G401 (cell line): ENCODE measurements at regions not wholly inside any gene's neighbourhood (a gene's known extent, or its start where the extent isn't known, plus 50 kb on each side); places are given as distances from the start of the nearest gene placed in this dataset.

Source experiments
- DNase-seq: peaks from one replicate; pipeline ENCODE4 v3.0.0-alpha.2; 2015; ENCODE audit warnings: low spot score
- in situ Hi-C: cut with HindIII; loops from 2 replicates; pipeline ENCODE4 v1.10.0; 2016; ENCODE audit warnings: low sequenced_read_pairs, mixed read lengths

DNA sequence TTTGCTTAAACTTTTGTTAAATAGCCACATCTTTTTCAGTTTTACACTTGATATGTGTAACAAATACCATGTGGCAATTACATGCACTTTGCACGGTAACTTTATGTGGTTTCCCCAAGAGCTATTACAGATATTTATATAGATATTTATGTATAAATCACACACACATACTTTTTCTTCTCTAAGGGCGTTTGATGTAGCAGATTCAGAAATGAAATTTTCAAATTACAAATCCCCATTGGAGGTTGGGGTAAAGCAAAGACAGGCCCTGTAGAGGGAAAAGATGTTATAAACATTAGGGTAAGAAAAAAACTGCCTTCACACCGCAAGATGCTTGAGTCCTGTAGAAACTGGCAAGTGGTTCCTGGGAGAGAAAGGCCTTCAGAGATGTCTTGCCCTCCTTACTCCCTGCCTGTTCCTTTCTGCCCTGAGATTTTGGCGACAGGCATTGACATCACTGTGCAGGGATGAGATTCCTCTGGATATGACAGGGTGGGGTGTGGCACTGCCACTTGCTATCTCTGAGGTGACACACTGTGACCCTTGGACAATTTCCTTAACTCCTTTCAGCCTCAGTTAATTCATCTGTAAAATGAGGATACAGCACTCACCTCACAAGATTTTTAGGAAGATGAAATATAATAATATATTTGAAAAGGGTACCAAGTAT is 177.9 kb upstream of the TUT7 start:
- in situ Hi-C loops: no loop called here
- no peak for DNase-seq

DNA sequence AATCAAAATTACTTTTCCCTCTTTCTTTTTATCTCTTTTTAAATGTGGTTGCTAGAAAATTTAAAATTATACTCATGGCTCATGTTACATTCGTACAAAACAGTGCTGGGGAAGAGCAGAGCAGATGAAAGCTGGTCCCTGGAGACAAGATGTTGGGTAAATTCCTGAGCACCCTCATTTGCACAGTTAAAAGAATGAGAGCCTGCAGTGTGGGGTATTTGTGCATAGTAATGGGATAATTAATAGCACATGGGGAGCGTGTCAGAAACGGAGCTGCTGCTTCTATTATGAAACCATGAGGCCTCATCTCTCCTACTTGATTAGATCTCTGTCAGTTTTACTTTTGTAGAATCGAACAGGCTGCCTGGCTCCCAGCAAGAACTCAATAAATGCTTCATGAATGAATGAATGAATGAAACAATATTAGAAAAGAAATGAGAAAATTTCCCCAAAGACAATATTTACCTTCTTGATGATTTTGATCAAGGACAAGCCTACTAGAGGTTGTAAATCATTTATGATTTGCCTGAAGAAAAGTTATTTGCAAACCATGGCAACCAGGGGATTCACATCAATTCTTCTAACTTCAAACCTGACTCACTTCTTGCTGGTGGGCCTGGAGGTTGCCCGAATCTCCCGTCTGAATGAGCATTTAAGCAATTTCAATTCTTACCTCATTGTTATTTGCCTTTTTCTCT is 177.2 kb upstream of the TUT7 start:
- no peak for DNase-seq
- in situ Hi-C loops: no loop called here

DNA sequence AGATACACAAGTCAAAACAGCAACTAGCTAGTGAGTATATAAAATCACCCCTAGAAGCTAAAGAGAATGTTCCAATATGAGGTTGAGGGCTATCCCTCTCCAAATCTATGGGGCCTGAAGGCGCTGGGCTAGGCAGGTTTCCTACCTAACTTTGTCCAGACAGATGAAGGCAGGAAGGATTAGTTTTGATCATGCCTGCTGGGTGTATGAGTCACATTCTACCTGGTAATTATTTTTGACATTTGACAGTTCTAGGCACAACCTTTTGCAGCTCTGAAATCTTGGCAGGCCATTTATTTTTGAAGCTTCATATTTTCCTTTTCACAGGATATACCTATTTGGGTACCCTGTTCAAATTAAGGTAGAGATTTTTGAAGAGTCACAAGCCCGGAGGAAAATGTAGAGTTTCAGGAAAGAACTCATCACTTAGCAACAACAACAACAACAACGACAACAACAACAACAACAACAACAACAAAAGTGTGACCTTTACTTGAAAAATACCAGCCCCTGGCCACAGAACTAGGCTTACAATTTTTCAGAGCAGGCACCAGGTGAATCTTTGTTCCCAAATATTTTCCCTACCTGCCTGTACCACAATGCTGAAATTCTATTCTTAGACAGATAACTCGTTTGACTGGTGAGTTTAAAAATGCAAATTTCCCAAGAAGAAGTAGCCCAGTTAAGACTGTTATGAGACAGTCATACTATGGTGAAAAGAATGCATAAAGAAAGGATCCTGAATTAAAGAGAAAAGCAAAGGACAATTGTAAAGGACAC is 175.5 kb upstream of the TUT7 start:
- in situ Hi-C loops: no loop called here
- DNase-seq: no peak

DNA sequence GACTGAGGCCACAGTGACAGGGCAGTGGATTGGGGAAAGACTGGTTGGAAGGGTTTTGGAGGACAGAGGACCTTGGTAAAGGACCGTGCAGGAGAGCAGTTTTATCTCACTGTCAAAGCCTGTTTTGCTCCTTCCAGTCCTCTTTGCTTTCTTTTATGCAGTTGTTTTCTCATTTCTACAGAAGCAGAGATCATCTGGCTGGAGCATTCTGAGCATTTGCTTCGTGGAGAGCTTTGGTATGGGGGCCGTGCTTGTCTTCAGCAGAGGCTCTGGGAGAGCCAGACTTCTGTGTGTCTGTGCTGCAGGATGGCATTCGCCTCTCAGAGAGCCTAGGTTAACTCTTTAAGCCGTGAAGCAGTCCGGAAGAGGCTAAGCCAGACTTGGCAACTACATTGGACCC is 171.8 kb upstream of the TUT7 start:
- DNase-seq: no peak
- in situ Hi-C loops: no loop called here

DNA sequence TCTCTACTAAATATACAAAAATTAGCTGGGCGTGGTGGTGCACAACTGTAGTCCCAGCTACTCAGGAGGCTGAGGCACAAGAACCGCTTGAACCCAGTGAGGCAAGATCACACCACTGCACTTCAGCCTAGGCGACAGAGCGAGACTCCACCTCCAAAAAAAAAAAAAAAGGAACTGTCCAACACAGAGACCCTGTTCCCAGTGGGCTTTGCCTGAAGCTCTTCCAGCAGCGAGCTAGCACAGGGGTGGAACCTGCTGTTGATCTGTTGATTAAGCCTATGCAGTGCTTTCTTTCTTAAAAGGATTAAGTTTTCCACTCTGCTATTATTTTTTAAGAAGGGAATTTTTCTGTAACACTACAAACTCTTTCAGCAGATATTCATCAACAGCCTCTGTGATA is 171.0 kb upstream of the TUT7 start:
- in situ Hi-C loops: no loop called here
- DNase-seq: no peak

DNA sequence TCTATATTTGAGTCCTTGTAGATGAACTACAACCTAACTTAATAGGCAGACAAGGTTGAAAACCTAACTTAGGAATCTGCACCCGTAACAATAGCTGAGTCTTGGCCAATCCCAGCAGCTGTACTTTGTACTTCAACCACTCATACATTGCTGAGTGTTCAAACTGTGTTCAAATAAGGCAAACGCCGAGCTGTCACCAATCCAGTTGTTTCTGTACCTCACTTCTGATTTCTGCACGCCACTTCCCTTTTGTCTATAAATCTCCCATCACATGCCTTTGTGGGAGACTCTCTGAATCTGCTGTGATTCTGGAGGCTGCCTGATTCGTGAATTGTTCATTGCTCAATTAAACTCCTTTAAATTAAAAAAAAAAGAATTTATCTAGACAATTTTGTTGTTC is 167.8 kb upstream of the TUT7 start:
- DNase-seq: no peak
- in situ Hi-C loops: no loop called here

DNA sequence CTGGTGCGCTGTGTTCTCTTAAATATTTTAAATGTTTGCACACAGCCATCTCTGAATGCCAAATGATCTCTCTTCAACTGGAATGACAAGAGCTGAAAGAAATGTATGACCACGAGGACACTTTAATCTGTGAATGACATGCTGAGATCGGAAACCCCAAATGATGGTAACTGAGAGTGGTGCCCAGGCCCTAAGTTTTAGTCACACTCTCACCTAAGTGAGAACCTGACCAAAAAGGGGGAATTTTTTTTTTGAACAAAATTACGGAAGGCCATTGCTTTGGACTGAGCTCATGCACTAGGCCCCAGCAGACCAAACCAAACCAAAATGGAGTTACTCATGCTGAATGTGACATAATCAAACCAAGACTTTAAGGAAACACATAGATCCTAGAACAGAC is 167.1 kb upstream of the TUT7 start:
- no peak for DNase-seq
- in situ Hi-C loops: no loop called here

DNA sequence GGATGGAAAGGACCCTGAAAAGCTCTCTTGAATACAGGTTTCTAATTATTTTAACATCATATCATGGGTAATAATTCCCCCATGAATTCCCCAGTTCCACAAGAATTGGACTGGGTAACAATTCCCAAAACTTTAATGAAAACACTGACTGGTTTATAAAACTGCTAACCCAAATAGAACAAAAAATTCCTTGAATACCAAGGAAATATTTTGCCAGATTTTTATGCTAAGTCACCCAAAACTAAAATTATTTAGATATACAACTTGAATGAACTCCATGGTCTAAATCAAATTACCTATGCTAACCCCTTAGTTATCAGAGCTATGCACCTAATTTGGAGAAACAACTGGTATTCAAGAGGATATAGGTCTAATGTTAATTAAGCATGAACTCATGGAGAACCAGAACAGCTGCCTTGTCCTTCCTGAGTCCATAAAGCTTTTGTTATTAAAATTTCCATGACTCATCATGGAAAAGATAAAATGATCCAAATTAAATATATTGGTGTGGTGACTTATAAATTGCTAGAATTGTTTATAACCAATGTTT is 164.9 kb upstream of the TUT7 start:
- in situ Hi-C loops: no loop called here
- DNase-seq: no peak

DNA sequence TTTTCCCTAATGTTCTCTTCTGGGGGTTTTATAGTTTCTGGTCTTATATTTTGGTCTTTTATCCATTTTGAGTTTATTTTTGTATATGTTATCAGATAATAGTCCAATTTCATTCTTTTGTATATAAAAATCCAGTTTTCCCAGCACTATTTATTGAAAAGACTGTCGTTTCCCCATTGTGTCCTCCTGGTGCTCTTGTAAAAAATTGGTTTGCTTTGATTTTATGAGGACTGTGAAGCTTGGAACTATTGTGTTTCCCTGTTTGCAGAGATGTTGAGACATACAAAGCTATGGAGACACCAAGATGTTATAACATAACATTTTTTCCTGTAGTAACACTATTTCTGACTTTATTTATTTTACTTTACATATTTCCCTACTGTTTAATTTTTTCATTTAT is 163.3 kb upstream of the TUT7 start:
- DNase-seq: no peak
- in situ Hi-C loops: no loop called here

DNA sequence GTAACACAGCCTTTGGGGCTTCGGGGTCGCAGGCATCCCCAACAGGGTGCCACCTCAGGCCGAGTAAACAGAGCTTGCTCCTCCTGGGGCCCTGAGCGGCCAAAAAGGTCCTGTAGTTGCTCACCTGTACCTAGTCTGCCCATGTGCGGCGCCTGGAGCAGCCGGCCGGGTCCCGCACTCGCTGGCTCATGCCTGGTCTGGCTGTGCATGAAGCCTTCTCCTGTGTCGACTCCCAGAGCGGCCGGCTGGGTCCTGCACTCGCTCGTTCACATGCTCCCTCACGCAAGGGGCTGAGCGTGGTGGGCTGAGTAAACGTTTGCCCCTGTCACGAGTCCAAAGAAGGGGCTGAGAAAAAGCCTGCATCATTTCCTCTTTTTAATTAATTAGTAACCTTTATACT is 162.4 kb upstream of the TUT7 start:
- DNase-seq: no peak
- in situ Hi-C loops: no loop called here

DNA sequence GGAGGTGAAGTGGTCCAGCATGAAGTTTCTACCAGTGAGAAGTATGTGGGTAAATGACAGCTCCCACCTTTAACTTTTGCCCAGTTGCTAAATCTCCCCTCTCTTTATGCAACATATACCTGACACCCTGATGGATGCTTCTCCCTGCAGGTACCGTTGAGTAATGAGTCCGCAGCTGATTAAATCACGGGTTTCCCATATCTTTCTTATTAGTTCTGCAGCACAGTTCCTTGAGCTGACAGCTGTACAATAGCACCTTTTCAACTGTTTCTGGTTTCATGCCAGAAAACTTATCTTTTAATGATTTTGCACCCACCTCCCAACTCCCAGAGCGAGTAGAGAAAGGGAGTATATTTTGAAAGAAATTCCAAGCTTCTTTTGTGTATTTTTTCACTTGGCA is 161.0 kb upstream of the TUT7 start:
- in situ Hi-C loops: no loop called here
- no peak for DNase-seq

DNA sequence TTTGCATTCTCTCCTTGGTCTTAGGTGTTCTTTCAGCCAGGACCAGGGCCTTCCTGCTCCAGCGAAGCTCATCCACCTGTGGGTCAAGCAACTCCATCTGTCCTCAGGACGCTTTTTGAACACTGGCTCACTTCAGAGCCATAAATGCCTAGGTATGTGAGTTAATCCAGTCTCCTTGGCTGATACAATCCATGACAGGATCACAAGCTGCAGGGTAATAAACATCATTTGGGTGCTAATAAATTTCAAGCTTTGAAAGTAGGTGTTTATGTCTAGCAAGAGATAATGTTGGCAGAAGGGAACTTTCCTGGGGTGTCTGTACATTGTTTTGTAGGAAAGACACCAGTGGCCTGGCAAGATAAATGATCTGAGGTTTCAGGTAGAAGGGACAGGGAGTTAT is 159.2 kb upstream of the TUT7 start:
- DNase-seq: no peak
- in situ Hi-C loops: no loop called here

DNA sequence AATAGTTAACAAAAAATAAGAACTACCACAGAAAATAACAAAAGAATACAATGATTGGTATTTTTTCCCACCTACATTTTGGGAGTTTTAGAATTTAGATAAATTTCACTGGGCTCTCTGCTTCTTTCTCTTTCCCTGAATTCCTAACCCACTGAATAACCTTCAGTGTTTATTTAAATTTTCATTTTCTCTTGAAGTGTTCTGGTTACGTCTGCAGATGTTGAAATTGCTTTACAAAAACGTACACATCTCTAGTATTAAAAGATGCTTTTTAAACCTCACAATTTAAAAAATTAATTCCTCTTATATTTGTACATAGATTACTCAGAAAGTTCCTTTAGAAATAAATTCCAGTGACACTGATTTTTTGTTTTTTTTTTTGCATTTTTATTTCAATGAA is 158.7 kb upstream of the TUT7 start:
- no peak for DNase-seq
- in situ Hi-C loops: no loop called here

DNA sequence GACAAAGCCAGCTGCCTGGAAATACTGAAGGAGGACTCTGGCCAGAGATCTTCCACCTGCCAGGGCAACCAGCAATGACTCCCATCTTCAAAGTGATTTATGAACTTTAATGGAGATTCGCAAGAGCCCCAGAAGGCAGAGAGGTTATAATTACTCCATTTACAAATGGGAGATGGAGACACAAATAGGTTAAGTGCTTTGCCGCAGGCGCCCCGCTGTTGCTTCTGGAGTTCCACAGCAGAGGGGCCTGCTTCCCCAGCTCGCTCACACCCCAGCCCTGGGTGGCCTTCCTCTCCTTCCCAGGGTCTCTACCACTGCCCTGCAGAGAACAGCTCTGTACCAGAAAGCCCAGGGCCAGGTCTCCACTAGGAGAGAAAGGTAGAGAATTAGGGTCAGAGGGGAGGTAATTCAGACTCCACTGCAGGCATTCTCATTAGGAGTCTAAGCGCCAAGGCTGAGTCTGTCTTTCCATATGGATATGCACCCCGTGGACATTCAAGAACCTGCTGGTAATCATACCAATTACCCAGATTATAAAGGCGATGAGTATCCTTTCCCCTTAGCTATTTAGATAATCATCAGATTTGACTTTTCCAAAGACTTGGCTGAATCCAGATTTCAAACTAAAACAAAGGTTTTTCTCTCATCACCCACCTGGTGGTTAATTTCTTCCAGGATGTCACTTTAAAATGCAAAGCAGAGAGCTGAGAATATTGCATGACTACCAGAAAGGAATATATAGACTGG is 157.6 kb upstream of the TUT7 start:
- DNase-seq: no peak
- in situ Hi-C loops: no loop called here

DNA sequence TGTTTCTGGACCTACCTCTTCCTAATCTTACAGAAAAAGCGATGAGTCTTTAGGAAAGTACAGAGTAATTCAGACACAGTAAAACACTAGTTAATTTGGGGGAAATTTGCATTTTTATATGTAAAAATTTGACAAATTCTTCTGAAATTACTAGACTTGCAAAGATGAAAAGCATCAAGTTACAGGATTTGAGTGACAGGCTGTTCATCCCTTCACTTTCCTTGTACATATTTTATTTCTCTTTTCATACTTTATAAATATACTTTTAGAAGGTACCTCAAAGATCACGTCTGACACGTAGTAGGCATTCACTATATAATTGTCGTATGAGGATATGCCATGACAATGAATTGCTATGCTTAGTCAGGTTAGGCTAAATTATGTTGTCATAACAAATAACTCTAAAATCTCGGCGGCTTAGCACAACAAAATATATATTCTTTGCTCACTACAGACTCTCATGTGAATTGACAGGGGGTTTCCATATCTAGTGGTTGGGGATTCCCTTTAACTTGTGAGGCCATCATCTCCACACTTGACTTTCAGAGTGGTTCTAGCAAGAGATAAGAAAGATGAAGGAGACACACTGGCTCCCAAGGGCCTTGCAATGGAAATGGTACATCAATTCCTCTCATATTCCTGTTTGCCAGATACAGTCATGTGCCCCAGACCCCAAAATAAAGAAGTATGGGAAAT is 154.1 kb upstream of the TUT7 start:
- in situ Hi-C loops: no loop called here
- DNase-seq: no peak

DNA sequence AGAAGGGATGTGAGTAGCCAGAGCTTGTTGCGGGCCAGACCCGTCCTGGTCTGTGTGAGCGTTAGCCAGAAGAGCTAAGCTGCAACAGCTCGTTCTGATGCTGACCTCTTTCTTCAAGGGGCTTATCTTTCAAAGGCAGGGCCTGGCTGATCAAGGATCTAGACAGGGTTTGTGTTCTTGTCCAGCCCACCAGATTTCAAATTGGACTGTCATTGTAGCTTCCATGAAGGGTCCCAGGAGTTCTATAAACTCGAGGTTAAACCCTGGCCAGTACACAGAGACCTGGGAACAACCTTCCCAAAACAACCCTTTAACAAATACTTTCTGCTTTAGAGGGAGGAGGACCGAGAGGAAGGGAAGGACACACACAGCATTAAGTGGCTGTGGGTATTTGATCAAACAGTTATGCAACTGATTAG is 153.0 kb upstream of the TUT7 start:
- in situ Hi-C loops: no loop called here
- DNase-seq: no peak

DNA sequence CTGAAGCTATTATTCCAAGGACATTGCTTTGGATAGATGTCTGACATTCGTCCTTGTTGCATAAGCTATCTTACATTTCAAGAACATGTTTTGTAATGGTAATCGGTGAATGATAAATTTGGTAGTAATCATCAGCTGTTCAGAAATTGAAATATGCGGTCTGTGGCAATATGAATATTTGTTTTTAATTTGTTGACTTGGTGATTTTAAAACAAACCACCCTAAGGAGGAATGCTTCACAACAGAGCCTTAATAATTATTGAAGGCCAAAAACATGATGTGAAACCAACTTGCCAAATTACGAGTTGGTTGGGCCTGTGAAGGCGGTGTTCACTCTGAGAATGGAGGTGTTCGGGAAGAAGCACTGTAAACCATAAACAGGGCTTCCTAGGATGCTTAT is 149.7 kb upstream of the TUT7 start:
- in situ Hi-C loops: no loop called here
- DNase-seq: no peak

DNA sequence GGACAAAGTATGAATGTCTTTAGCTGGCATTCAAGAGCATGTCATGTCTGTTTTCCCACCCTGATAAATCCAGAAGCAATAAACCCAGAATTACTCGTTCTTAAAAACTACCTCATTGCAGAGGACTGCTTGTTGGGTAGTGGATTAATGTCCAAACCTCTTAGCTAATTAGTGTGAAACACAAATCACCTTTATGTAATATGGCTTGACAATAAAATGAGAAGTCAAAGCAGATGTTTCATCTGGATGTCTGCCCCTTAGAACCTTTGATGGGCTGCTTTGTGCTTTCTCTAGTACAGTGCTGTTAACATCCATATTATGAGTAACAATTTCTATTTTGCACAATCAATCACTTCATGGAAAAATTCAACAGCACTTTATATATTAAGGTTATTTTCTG is 149.1 kb upstream of the TUT7 start:
- DNase-seq: no peak
- in situ Hi-C loops: no loop called here
